ENCODE measurements at regions not wholly inside any gene's neighbourhood (a gene's known extent, or its start where the extent isn't known, plus 50 kb on each side); places are given as distances from the start of the nearest gene placed in this dataset.

- TF ChIP-seq CTCF (IDR thresholded peaks at IDR 0.05) (no peak), POLR2A (IDR thresholded peaks at IDR 0.05) (no peak)
These were observed 197.2 kb downstream of the COX7C start for GRCh38 chr5:86814907-86815306.

Measured in lower leg skin (tissue), 3 donors.